ENCODE measurements at regions not wholly inside any gene's neighbourhood (a gene's known extent, or its start where the extent isn't known, plus 50 kb on each side); places are given as distances from the start of the nearest gene placed in this dataset.

DNA sequence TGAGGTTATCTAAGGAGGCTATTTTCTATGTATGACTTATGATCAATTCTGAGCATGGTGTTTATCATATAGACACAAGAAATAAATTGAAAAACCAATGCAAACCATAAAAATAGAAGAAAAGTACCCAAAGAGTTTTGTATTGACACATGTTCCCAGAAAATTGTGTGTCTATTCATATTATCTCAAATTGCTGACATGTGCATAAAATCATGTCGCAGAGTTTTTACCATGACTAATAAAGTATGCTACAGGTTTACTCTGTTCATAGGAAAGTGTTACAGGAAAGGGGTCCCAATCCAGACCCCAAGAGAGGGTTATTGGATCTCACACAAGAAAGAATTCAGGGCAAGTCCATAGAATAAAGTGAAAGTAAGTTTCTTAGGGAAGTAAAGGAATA, 290.7 kb upstream of the NRXN1 start:
- intact Hi-C loops (cut with DNase I) = no loop called here
- H3K27me3 ChIP-seq (ENCODE audit: low read depth) = no peaks in the 10 kb centered on the region
- no peak overlapping the region for H3K27ac ChIP-seq
- H3K36me3 ChIP-seq = no peaks in the 10 kb centered on the region
- H3K4me3 ChIP-seq = no peak overlapping the region
- no peaks in the 10 kb centered on the region for H3K9me3 ChIP-seq
- DNase-seq = no peak
- no peaks in the 10 kb centered on the region for H3K4me1 ChIP-seq
- TF ChIP-seq CTCF (IDR thresholded peaks at IDR 0.05) = no peak
- ATAC-seq = no peak

GRCh38 chr2:51304311-51304710, 272.4 kb upstream of the NRXN1 start:
- no peaks in the 10 kb centered on the region for H3K36me3 ChIP-seq
- no peaks in the 10 kb centered on the region for H3K9me3 ChIP-seq
- no peaks in the 10 kb centered on the region for H3K4me1 ChIP-seq
- no peak for DNase-seq
- no peaks in the 10 kb centered on the region for H3K27me3 ChIP-seq (ENCODE audit: low read depth)
- no peak for TF ChIP-seq CTCF (IDR thresholded peaks at IDR 0.05)
- ATAC-seq = no peak
- no peak overlapping the region for H3K27ac ChIP-seq
- H3K4me3 ChIP-seq = no peak overlapping the region
- intact Hi-C loops (cut with DNase I) = no loop called here

DNA sequence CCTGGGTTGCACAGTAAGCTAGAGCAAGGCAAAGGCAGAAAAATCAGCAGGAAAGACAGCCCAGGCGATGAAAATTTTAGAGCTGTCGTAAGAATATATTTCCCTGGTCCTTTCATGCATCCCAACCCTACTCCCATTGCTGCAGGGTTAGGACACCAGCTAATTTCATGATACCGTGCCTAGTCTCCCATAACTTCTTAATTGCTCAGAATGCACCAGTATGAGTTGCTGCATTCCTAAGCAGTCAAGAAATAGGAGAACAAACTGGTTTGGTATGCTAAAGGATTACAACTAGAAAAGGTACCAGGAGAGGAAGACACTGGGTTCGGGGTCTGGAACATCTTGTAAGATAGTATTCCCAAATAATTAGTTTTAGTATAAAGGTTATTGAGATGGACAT, 269.4 kb upstream of the NRXN1 start:
- Histone ChIP-seq H3K4me3 (no peak overlapping the region), H3K36me3 (no peaks in the 10 kb centered on the region), H3K27me3 (ENCODE audit: low read depth) (no peaks in the 10 kb centered on the region), H3K9me3 (no peaks in the 10 kb centered on the region), H3K4me1 (no peaks in the 10 kb centered on the region), H3K27ac (no peak overlapping the region)
- TF ChIP-seq CTCF (IDR thresholded peaks at IDR 0.05) = no peak
- ATAC-seq (no peak), DNase-seq (no peak)
- intact Hi-C loops (cut with DNase I) = no loop called here

DNA sequence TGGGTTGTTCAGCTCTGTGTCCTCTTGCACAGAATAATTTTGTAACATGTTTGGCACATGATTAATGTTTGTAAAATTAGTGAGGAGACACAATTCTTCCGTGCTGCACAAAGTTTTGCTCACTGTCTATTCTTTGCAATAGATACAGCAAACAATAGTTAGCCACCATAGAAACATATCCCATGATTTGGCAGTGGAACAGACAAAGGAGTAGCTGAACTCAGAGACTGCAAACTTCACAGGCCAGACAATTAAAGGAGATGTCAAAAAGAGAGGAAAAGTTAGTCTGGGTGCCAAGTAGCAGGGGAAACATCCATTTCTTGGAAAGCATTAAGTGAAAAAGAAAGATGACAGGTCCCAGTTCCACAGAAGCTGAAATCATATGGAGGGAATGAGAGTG, 267.4 kb upstream of the NRXN1 start:
- ATAC-seq = no peak
- Histone ChIP-seq H3K36me3 (no peaks in the 10 kb centered on the region), H3K4me3 (no peak overlapping the region), H3K27me3 (ENCODE audit: low read depth) (no peaks in the 10 kb centered on the region), H3K27ac (no peak overlapping the region), H3K4me1 (no peaks in the 10 kb centered on the region), H3K9me3 (no peaks in the 10 kb centered on the region)
- intact Hi-C loops (cut with DNase I) = no loop called here
- DNase-seq = no peak
- TF ChIP-seq CTCF (IDR thresholded peaks at IDR 0.05) = no peak

- Histone ChIP-seq H3K27me3 (ENCODE audit: low read depth) (no peaks in the 10 kb centered on the region), H3K36me3 (no peaks in the 10 kb centered on the region), H3K9me3 (no peaks in the 10 kb centered on the region), H3K27ac (no peak overlapping the region), H3K4me3 (no peak overlapping the region), H3K4me1 (no peaks in the 10 kb centered on the region)
- DNase-seq (no peak), ATAC-seq (no peak)
- intact Hi-C loops (cut with DNase I) = no loop called here
- TF ChIP-seq CTCF (IDR thresholded peaks at IDR 0.05) = no peak
Observed at GRCh38 chr2:51297488-51297887, 265.6 kb upstream of the NRXN1 start.

DNA sequence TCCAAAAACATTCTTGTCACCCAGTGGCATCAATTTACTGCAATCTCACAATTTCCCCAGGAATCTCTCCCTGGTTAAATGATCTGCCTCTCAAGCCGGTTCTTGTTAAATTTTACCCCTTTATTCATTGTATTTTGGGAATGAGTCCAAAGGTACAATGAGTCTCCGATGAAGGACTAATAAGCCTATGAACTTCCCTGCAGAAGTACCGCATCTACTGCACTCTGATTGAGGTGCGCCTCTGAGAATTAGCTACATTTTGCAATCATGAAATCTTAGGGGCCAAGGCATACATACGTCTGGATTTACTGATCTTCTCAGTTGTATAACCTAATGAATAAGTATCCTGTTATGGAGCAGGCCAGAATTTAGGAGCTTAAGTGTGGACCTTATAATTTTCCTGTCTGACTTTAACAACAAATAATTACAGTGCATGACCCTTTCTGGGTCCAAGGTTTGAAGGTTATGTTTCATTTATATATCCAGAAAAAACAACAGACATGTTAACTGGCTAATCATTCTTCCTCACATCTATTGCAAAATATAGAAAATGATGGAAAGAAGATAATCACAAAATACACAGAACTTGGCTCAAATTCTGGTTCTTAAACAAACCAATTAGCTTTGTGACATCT, 261.8 kb upstream of the NRXN1 start:
- no peak overlapping the region for H3K27ac ChIP-seq
- H3K4me3 ChIP-seq = no peak overlapping the region
- H3K9me3 ChIP-seq = no peaks in the 10 kb centered on the region
- H3K36me3 ChIP-seq = no peaks in the 10 kb centered on the region
- no peak for TF ChIP-seq CTCF (IDR thresholded peaks at IDR 0.05)
- no peaks in the 10 kb centered on the region for H3K4me1 ChIP-seq
- ATAC-seq (no peak), DNase-seq (no peak)
- H3K27me3 ChIP-seq (ENCODE audit: low read depth) = no peaks in the 10 kb centered on the region
- intact Hi-C loops (cut with DNase I) = no loop called here
